Aorta (tissue), 5 donors: ENCODE measurements at regions not wholly inside any gene's neighbourhood (a gene's known extent, or its start where the extent isn't known, plus 50 kb on each side); places are given as distances from the start of the nearest gene placed in this dataset.

Experiments
- ATAC-seq: fragments of 200-7000 bp; cut with Tn5 transposase; one replicate; pipeline ENCODE4 v1.9.1; 2022; ENCODE audit warnings: moderate library complexity; ENCODE audit not compliant: low FRiP score
- DNase-seq, 2 donors: peaks; one replicate each; pipeline ENCODE4 v3.0.0-alpha.2; 2020
- H3K27ac ChIP-seq, 2 donors: one replicate each; pipeline ENCODE4 v1.5.1; 2013; ENCODE audit warnings: low read length in 2 of 2, mild to moderate bottlenecking in 2 of 2, moderate library complexity in 2 of 2, control low read depth in 1 of 2, inconsistent platforms in 1 of 2, low read depth in 1 of 2
- H3K27me3 ChIP-seq, 2 donors: one replicate each; pipeline ENCODE4 v1.6.1; 2013; ENCODE audit warnings: control low read depth in 1 of 2, low read length in 1 of 2, mild to moderate bottlenecking in 1 of 2, moderate library complexity in 1 of 2; ENCODE audit not compliant: insufficient read depth in 2 of 2, control insufficient read depth in 1 of 2
- H3K36me3 ChIP-seq, 2 donors: one replicate each; pipeline ENCODE4 v1.6.1; 2013; ENCODE audit warnings: control low read depth in 1 of 2, low read length in 1 of 2, mild to moderate bottlenecking in 1 of 2; ENCODE audit not compliant: insufficient read depth in 2 of 2, control insufficient read depth in 1 of 2
- H3K4me1 ChIP-seq, 2 donors: one replicate each; pipeline ENCODE4 v1.6.1; 2013; ENCODE audit warnings: low read length in 2 of 2, control low read depth in 1 of 2, mild to moderate bottlenecking in 1 of 2, moderate library complexity in 1 of 2; ENCODE audit not compliant: insufficient read depth in 2 of 2, control insufficient read depth in 1 of 2
- H3K4me3 ChIP-seq, 2 donors: one replicate each; pipeline ENCODE4 v1.5.1; 2013; ENCODE audit warnings: low read length in 2 of 2, control low read depth in 1 of 2, mild to moderate bottlenecking in 1 of 2
- H3K9me3 ChIP-seq: one replicate; pipeline ENCODE4 v1.6.1; 2013; ENCODE audit warnings: mild to moderate bottlenecking, low read length; ENCODE audit not compliant: control insufficient read depth
- WGBS, 2 donors: extraction: QIAGEN DNeasy Blood & Tissue Kit; methylation state at CpG; one replicate each; pipeline ENCODE4 v1.1.7; 2013; 5-methylcytosine and 5-hydroxymethylcytosine counted together
- intact Hi-C, 2 donors: fragments of 100-400 bp; cut with DNase I; formaldehyde crosslinking; loops; one replicate each; pipeline versions ENCODE4 v1.14.2 to v1.15.0; 2022
- donor health status: healthy with polysubstance abuse.
- donor health status: Bipolar disorder and iron deficiency.
- donor health status: DM: no; HTN: no; CAD: no.
- donor health status: DM: no; HTN: no; CAD: no.
- donor health status: DM: yes; HTN: yes; CAD: no.

DNA sequence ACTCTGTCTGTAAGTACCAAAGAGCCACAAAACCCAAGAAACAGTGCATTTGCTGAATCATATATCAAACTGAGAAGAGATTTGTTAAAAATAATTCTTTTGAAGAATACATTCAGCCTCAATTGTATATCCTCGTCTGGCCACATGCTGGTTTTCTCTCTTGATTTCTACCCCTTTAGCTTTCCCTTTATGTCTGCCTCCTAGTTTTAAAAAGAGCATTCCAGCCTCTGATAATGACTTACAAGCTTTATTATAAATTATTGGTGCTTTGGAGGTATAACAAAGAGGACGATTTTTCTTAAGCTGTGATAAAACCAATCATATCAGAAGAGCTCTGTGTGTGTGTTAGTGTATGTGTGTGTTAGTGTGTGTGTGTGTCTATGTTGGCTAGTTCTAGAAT lies 70.4 kb upstream of the ROBO2 start:
- WGBS, 2 donors, result 32 to 53% methylated on average over 2 of the region's 2 CpGs
- no peaks in the 10 kb centered on the region for H3K36me3 ChIP-seq
- no peak overlapping the region for H3K27ac ChIP-seq
- H3K9me3 ChIP-seq, result peaks cover 1% of the 10 kb centered on the region
- H3K4me3 ChIP-seq, result no peak overlapping the region
- no peaks in the 10 kb centered on the region for H3K4me1 ChIP-seq
- ATAC-seq, result no peak
- H3K27me3 ChIP-seq, result peaks cover 0 to 2% of the 10 kb centered on the region in 2 donors
- DNase-seq, result no peak
- intact Hi-C loops, result no loop called here

DNA sequence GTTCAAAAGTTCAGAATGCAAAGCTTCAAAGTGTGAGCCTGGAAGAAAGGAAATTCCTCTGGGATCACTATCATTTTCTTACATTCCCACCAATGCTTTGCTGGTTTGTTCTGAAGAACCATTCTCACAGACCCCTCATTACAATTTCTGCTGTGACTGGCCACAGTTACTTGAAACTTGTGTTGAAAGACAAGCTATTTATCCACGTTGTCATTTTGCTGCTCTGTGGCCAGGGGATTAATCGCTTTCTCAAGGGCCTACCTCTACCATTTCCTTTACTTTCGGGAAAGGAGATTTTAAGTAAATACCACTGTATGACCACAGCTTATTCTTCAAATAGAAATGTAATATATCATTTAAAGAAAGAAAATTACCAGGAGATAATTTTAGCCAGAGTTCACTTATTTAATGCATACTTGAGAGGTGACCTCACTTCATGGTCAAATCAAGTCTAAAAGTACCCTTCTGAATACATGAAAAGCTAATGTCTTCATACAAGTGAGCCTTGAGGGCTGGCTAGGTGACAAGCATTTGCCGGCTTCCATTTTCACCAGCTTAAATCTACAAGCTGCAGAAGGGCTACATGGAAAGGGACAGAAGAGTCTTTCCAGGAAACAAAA lies 69.8 kb upstream of the ROBO2 start:
- Histone ChIP-seq H3K27ac (no peak overlapping the region), H3K36me3 (no peaks in the 10 kb centered on the region), H3K9me3 (peaks cover 1% of the 10 kb centered on the region), H3K4me3 (no peak overlapping the region), H3K27me3 (peaks cover 0 to 2% of the 10 kb centered on the region in 2 donors), H3K4me1 (no peaks in the 10 kb centered on the region)
- DNase-seq (no peak), ATAC-seq (no peak)
- WGBS, 2 donors, result 6 to 17% methylated on average over 4 of the region's 4 CpGs
- intact Hi-C loops, result no loop called here

DNA sequence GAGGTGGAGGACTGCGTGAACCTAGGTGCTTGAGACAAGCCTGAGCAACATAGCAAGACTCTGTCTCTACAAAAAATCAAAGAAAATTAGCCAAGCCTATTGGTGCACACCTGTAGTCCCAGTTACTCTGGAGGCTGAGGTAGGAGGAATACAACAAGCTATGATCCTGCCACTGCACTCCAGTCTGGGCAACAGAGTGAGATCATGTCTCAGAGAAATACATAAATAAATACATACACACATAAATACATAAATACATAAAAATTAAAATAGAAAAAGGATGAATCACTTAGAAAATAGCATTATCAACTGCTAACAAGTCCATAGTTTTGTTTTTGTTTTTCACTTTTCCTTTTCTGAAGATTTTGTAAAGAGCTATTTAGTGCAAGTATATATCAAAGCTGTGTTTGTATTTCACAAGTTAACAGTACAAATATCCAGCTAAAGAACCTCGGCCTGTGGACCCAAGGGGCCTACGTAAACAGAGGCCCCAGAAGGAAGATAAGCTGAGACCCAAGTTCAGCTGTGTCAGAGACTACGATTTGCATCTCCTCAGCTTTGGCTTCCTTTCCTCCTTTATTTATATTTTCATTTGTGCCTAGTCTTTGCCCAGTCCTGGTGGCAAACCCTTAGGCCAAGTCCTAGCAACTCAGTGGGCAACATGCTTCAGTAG lies 67.1 kb upstream of the ROBO2 start:
- ATAC-seq (no peak), DNase-seq (no peak)
- no peaks in the 10 kb centered on the region for H3K4me1 ChIP-seq
- peaks cover 0 to 2% of the 10 kb centered on the region in 2 donors for H3K27me3 ChIP-seq
- intact Hi-C loops, result no loop called here
- H3K36me3 ChIP-seq, result no peaks in the 10 kb centered on the region
- no peak overlapping the region for H3K4me3 ChIP-seq
- WGBS, 2 donors, result 46 to 53% methylated on average over 4 of the region's 4 CpGs
- no peak overlapping the region for H3K27ac ChIP-seq
- no peaks in the 10 kb centered on the region for H3K9me3 ChIP-seq

DNA sequence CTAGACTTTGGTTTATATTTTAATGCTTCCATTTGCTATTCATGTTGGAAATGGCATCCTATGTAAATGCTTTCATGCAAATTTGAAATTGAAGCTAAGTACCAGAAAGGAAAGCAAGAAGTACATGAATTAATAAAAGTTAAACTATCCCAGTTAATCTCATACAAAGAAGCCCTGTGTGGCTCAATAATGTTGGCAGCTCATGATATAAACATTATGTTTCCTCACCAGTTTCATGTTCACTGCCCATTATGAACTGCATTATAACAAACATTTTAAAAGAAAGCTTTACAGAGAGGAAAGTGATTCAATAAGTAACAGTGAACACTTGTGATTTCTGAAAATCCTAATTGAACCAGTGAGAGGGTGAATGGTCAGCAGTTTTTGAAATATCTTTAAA lies 62.9 kb upstream of the ROBO2 start:
- Histone ChIP-seq H3K27ac (no peak overlapping the region), H3K4me3 (no peak overlapping the region), H3K4me1 (no peaks in the 10 kb centered on the region), H3K36me3 (no peaks in the 10 kb centered on the region), H3K9me3 (no peaks in the 10 kb centered on the region), H3K27me3 (no peaks in the 10 kb centered on the region)
- DNase-seq, result no peak
- ATAC-seq, result no peak
- intact Hi-C loops, result no loop called here

DNA sequence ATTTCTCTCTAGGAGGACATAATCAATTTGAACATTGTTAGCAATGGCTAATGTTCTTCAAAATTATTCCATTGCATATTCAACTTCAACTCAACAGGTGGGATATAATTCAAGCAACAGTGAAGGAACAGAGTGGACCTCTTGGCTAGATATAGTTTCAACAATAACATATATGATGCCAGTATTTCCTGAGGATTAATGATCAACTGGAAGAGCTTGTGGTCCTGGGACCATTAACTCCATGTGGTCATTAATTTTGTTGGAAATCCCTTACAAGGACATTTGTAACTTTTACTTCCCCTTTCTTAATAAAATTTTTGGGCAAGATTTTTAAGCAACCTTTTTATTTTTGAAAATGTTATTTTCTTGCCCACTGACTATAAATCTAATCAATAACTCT lies 54.3 kb upstream of the ROBO2 start:
- DNase-seq, result no peak
- H3K4me1 ChIP-seq, result no peaks in the 10 kb centered on the region
- no peak overlapping the region for H3K4me3 ChIP-seq
- intact Hi-C loops, result no loop called here
- no peak for ATAC-seq
- no peaks in the 10 kb centered on the region for H3K36me3 ChIP-seq
- no peaks in the 10 kb centered on the region for H3K27me3 ChIP-seq
- H3K9me3 ChIP-seq, result no peaks in the 10 kb centered on the region
- H3K27ac ChIP-seq, result no peak overlapping the region

DNA sequence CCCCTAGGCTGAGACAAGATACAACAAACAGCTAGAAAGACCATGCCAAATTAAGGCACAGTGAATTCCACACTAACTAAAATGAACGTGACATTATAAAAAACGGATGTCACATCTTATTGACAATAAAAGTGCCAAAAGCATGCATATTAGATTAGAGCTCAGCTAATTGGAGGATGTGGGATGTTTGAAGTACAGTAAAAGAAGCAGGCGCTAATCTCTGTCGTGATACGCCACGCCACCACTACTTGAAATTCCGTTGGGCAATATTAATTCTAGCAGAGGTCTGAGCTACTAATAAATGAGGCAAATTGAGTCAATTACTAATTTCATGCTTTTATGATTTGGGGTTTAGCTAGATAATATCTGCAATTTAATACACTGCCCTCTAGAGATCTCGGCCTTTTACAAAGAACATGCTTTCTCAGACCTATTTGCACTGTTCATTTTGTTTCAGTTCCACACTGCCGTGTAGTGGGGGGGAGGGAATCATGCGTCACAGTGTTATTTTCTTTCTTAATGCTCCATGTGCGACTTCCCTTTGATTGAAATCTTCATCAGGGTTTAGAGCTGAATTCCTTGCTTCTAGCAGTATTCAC lies 52.9 kb upstream of the ROBO2 start:
- no peak overlapping the region for H3K27ac ChIP-seq
- H3K36me3 ChIP-seq, result no peaks in the 10 kb centered on the region
- no peaks in the 10 kb centered on the region for H3K9me3 ChIP-seq
- DNase-seq (no peak), ATAC-seq (no peak)
- intact Hi-C loops, result no loop called here
- no peaks in the 10 kb centered on the region for H3K27me3 ChIP-seq
- H3K4me1 ChIP-seq, result no peaks in the 10 kb centered on the region
- no peak overlapping the region for H3K4me3 ChIP-seq
- 69 to 73% methylated on average over 11 of the region's 11 CpGs for WGBS, 2 donors
